KOPT-K1 (cell line): ENCODE measurements at regions not wholly inside any gene's neighbourhood (a gene's known extent, or its start where the extent isn't known, plus 50 kb on each side); places are given as distances from the start of the nearest gene placed in this dataset.
"Not testable (repeated sequence)": the region's sequence is repeated elsewhere in the genome, so short reads cannot be mapped to it uniquely, and the experiment has no call there.

Experiments used
- H3K27ac ChIP-seq: fragments of 200-600 bp; sonication (generic); 2 replicates; pipeline ENCODE4 v1.5.1; 2016; ENCODE audit warnings: antibody characterized with exemption, mild to moderate bottlenecking, low read depth, low read length; ENCODE audit not compliant: poor library complexity, severe bottlenecking
- H3K36me3 ChIP-seq: fragments of 200-600 bp; sonication (generic); 2 replicates; pipeline ENCODE4 v1.5.1; 2017; ENCODE audit warnings: antibody characterized with exemption, mild to moderate bottlenecking, low read length, moderate library complexity; ENCODE audit not compliant: insufficient read depth
- H3K9me3 ChIP-seq: fragments of 200-600 bp; sonication (generic); 2 replicates; pipeline ENCODE4 v1.5.1; 2017; ENCODE audit warnings: antibody characterized with exemption, low read length, mild to moderate bottlenecking; ENCODE audit not compliant: insufficient read depth, poor library complexity, severe bottlenecking

DNA sequence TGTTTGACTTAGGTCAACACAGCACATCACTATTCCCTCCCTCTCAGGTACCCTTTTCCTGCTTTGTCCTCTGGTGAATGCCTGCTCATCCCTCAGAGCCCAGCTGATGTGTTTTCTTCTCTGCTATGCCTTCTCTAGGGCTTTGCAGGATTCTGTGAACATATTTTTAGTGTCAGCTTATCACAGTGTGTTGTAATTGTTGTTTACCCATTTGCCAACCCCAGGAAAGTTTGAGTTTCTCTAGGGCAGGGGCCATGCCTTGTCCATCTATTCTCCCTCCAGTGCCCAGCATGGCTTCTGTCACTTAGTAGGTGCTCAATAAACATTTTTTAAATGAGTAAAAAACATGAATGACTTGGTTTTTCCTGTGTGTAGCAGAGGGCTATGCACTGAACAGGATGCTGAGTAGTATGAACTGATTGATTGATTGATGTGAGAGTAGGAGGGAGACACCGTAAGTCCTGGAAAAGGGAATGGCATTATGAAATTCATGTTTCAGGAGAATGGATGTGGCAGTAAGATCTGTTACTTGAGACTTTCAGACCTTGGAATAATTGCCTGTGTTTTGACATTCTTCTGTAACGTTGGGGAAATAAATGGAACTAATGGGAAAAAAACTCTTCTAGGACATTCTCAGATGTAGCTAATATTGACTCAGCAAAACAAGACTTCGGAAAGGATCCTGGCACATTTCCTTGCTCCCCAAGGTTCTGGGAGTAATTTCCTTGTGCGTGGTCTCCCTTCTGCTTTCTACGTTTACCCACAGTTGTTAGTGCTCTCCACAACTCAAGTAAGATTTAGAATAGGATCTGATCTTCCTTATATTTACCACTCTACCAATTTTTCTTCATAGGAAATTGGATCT, 267.3 kb upstream of the TBL1XR1 start:
- H3K27ac ChIP-seq: no peak overlapping the region
- no peaks in the 10 kb centered on the region for H3K36me3 ChIP-seq
- H3K9me3 ChIP-seq: no peaks in the 10 kb centered on the region

DNA sequence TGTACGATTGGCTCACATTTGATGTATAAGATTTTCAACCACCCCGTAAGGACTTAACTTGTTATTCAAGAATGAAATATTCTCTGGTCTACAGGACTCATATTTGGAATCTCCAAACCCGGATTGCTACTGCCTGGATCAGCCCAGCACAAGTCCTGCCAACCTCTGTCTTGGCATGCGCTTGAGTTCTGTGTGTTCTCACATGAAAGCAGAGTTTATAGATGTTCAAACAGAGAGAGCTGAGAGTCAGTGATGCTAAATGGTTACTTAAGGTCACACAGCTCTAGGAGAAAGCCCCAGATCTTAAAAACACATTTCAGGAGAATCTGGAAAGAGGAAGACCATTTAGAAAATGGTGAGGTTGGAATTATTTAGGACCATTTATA, 268.0 kb upstream of the TBL1XR1 start:
- Histone ChIP-seq H3K9me3 (no peaks in the 10 kb centered on the region), H3K27ac (no peak overlapping the region), H3K36me3 (no peaks in the 10 kb centered on the region)

GRCh38 chr3:177466074-177466473, 268.8 kb upstream of the TBL1XR1 start:
- no peaks in the 10 kb centered on the region for H3K36me3 ChIP-seq
- no peak overlapping the region for H3K27ac ChIP-seq
- no peaks in the 10 kb centered on the region for H3K9me3 ChIP-seq

- H3K9me3 ChIP-seq, H3K27ac ChIP-seq, H3K36me3 ChIP-seq: not testable (repeated sequence)
Observed at GRCh38 chr3:177466622-177467021, 269.3 kb upstream of the TBL1XR1 start.

DNA sequence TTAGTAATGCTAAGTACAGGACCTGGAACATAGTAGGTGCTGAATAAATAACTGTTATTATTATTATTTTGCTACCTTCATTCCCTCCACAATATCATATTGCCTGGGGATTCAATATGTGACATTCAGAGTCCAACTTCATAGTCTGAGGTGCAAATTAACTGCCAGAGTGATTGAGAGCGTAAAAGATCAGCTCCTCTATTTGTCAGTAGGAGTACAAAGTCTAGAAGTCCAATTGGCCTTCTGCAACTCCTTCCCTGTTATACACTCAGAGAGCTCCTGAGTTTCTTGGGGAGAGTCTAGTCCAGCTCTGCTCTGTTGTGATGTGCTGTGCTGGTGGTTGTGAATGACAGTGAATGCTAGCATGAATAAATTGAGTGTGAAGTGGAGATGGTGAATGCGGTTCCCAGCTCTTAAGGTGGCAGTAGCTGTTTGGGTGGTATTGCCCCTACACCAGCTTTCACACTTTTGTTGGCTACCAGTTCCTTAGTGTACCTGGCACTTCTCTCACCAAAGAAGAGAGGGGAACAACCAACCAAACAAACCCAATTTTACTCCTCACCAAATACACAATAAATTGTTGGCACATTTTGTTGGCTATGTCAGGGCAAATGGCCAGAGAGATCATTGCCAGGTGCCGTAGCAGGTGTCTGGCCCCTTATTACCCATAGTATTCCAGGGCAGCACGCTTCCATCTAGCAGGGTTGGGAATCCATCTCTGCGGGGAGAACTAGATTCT, 270.1 kb upstream of the TBL1XR1 start:
- H3K27ac ChIP-seq: no peak overlapping the region
- no peaks in the 10 kb centered on the region for H3K36me3 ChIP-seq
- H3K9me3 ChIP-seq: no peaks in the 10 kb centered on the region

DNA sequence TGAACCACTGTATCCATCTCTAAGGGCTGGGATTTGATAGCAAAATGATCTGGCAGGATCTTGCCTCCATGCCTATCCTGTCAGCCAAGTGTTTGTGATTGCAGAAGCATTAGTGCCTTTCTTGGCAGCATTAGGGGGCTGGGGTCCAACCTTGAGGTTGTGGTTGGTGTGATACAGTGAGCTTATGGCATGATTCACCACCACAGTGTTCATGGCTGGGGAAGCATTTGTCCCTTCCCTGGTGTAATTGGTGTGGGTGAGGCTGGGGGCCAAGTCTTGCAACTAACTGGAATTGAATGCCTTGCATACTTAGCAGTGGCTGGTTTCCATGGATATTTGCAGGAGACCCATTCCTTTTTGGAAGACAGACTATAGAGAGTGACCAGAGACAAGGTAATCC, 271.0 kb upstream of the TBL1XR1 start:
- H3K36me3 ChIP-seq: no peaks in the 10 kb centered on the region

DNA sequence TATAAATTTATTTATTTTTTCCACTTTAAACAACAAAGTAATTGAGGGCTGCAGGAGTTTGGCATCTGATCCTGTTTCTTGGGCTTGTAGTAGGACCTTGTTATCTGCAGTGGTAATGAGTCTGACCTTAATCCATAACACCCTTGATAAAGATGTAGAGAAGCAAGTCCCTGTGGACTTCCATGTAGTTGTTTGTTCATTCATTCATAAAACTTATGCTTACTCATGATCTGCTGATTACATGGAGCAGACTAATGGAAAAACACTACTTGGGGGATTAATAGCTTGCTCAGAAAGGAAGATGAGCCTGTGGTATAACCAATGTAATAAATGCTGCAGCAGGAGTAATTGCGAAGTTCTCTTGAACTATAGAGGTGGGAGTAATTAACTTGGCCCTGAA, 271.5 kb upstream of the TBL1XR1 start:
- no peaks in the 10 kb centered on the region for H3K36me3 ChIP-seq
- no peak overlapping the region for H3K27ac ChIP-seq
- H3K9me3 ChIP-seq: no peaks in the 10 kb centered on the region

More for the DNA sequence above, 271.0 kb upstream of the TBL1XR1 start:
- Histone ChIP-seq H3K9me3 (no peaks in the 10 kb centered on the region), H3K27ac (no peak overlapping the region)

- no peaks in the 10 kb centered on the region for H3K9me3 ChIP-seq
- H3K36me3 ChIP-seq: no peaks in the 10 kb centered on the region
- H3K27ac ChIP-seq: no peak overlapping the region
Observed at GRCh38 chr3:177469216-177469615, 271.9 kb upstream of the TBL1XR1 start.

- H3K9me3 ChIP-seq: no peaks in the 10 kb centered on the region
- H3K27ac ChIP-seq: no peak overlapping the region
- H3K36me3 ChIP-seq: no peaks in the 10 kb centered on the region
Observed at GRCh38 chr3:177470197-177470941, 273.1 kb upstream of the TBL1XR1 start.

DNA sequence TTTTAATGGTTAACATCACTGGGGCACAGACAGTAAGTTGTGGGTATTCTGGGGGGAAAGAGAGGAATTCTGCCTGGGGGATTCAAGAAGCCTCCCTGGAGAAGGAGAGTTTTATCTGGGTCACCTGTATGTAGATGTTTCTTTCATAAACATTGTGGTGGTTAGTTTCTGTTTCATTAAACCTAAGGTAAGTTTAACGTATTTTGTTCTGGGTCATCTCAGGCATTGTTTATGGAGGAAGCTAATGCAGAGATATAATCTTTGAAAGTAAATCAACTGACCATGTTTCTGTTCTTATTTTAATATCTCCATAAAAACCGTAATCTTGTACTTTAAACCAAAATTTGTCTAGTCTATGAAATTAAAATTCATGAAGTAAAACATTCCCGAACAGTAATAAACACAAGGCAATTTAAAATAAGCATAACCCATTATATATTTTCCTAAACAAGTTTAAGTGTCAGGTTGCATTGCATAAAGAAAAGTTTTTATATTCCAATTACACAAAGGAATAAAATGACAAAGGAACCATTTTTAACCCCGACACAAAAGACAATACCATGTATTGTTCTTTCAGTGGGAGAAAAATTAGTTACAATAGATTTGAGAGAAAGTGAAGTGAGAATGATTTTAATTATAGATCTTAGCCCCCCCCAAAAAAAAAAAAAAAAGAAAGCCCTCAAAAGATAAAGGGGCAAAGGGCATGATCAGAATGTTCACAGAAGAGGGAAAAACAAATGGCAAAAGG, 274.6 kb upstream of the TBL1XR1 start:
- Histone ChIP-seq H3K27ac (no peak overlapping the region), H3K9me3 (no peaks in the 10 kb centered on the region), H3K36me3 (no peaks in the 10 kb centered on the region)

- no peaks in the 10 kb centered on the region for H3K9me3 ChIP-seq
- H3K27ac ChIP-seq: no peak overlapping the region
- no peaks in the 10 kb centered on the region for H3K36me3 ChIP-seq
Observed at GRCh38 chr3:177473184-177473583, 275.9 kb upstream of the TBL1XR1 start.

- Histone ChIP-seq H3K36me3 (no peaks in the 10 kb centered on the region), H3K27ac (no peak overlapping the region)
Observed at GRCh38 chr3:177473903-177474302, 276.6 kb upstream of the TBL1XR1 start.

DNA sequence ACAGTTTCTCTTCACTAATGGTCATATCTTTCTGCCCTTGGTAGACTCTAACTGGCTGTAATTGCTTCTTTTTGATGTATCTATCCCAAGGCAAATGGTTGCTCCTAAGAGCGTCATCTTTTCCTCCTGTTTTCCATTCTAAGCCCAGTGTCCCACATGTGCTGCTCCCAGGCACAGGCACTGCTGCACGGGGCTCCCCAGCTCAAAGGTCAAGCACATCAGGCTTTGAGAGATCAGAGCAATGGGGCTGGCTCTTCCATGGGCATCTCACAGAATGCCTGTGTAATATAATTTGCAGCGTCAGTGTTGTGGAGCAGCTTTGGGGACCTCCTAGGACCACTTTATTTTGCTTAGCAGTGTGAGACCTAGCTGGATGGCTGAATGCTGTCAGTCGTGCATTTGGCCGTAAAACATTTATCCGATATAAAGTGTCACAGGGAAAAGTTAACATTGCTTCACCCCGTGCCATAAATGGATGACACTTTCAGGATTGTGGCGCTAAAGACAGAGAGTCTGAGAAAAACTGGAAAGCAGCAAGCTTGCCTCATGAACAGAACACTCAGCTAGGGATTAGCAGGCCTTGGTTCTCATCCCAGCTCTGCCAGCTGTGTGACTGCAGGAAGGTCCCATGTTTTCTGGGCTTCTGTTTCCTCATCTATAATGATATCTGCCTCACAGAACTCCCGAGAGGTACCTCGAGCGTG, 277.5 kb upstream of the TBL1XR1 start:
- no peaks in the 10 kb centered on the region for H3K9me3 ChIP-seq
- H3K27ac ChIP-seq: no peak overlapping the region
- no peaks in the 10 kb centered on the region for H3K36me3 ChIP-seq

More at GRCh38 chr3:177473903-177474302, 276.6 kb upstream of the TBL1XR1 start:
- H3K9me3 ChIP-seq: no peaks in the 10 kb centered on the region

GRCh38 chr3:177475356-177475665, 278.0 kb upstream of the TBL1XR1 start:
- H3K27ac ChIP-seq: no peak overlapping the region
- no peaks in the 10 kb centered on the region for H3K36me3 ChIP-seq

More at GRCh38 chr3:177475356-177475665, 278.0 kb upstream of the TBL1XR1 start:
- no peaks in the 10 kb centered on the region for H3K9me3 ChIP-seq
